ENCODE measurements at regions not wholly inside any gene's neighbourhood (a gene's known extent, or its start where the extent isn't known, plus 50 kb on each side); places are given as distances from the start of the nearest gene placed in this dataset.

- TF ChIP-seq YY1 (IDR thresholded peaks at IDR 0.05) (no peak), JUND (IDR thresholded peaks at IDR 0.05) (peak; percentile 45 to 60), RAD21 (IDR thresholded peaks at IDR 0.05) (peak in 1 of 2 donors; percentile 3)
- no peak overlapping the region for H3K9ac ChIP-seq (ENCODE audit: low read depth in 1 of 2, low read length in 2 of 2)
Measured at GRCh38 chr1:58395355-58395754, 151.2 kb downstream of the OMA1 start.

DNA sequence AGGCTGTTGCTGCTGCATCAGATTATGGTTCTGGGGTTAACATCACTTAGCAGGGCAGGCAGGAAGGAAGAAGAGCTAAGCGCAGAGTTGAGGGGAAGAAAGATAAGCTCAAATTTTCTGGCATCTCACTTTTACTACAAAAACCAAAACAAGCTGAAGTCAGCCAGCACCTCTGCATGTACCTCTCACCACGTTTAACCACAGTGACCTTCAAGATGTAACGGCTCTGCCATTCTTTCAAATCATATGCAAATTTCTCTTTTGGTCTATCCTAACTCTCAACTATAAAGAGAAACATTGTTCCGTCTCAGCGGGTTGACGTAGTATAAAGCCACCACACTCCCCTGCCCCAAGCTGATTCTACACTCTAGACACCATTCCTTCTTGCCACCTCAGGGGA is 154.4 kb downstream of the OMA1 start:
- H3K9me3 ChIP-seq (ENCODE audit: control insufficient read depth in 4 of 4, low read length in 3 of 4) = no peaks in the 10 kb centered on the region
- H3K36me3 ChIP-seq (ENCODE audit: control insufficient read depth in 4 of 4, insufficient read depth in 3 of 4, low read depth in 1 of 4, low read length in 3 of 4) = no peaks in the 10 kb centered on the region
- TF ChIP-seq RAD21 (IDR thresholded peaks at IDR 0.05) (no peak), NR2F2 (IDR thresholded peaks at IDR 0.05) (no peak), EGR1 (IDR thresholded peaks at IDR 0.05; ENCODE audit: low read depth in 2 of 2) (no peak), HNF4G (IDR thresholded peaks at IDR 0.05) (no peak), REST (IDR thresholded peaks at IDR 0.05) (no peak), GABPA (IDR thresholded peaks at IDR 0.05 in 1 of 2, conservative IDR thresholded peaks at IDR 0.05 in 1 of 2) (no peak), FOXA1 (IDR thresholded peaks at IDR 0.05) (no peak), SP1 (IDR thresholded peaks at IDR 0.05) (no peak)
- TF ChIP-seq, protein P1, sequence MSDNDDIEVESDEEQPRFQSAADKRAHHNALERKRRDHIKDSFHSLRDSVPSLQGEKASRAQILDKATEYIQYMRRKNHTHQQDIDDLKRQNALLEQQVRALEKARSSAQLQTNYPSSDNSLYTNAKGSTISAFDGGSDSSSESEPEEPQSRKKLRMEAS (IDR thresholded peaks at IDR 0.05) = no peak
- TF ChIP-seq, protein P2, sequence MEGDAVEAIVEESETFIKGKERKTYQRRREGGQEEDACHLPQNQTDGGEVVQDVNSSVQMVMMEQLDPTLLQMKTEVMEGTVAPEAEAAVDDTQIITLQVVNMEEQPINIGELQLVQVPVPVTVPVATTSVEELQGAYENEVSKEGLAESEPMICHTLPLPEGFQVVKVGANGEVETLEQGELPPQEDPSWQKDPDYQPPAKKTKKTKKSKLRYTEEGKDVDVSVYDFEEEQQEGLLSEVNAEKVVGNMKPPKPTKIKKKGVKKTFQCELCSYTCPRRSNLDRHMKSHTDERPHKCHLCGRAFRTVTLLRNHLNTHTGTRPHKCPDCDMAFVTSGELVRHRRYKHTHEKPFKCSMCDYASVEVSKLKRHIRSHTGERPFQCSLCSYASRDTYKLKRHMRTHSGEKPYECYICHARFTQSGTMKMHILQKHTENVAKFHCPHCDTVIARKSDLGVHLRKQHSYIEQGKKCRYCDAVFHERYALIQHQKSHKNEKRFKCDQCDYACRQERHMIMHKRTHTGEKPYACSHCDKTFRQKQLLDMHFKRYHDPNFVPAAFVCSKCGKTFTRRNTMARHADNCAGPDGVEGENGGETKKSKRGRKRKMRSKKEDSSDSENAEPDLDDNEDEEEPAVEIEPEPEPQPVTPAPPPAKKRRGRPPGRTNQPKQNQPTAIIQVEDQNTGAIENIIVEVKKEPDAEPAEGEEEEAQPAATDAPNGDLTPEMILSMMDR (IDR thresholded peaks at IDR 0.05; ENCODE audit: low read depth, low read length, missing input control) = no peak
- H3K27ac ChIP-seq (ENCODE audit: low read depth in 1 of 2, low read length in 2 of 2) = no peak overlapping the region
- DNase-seq (ENCODE audit: low spot score) = no peak
- 79% methylated on average over 6 of the region's 6 CpGs for WGBS
- H3K27me3 ChIP-seq (ENCODE audit: control insufficient read depth in 4 of 4, insufficient read depth in 4 of 4, low read length in 3 of 4) = no peaks in the 10 kb centered on the region
- H3K4me3 ChIP-seq (ENCODE audit: low read depth in 1 of 3, low read length in 3 of 3) = no peak overlapping the region
- H3K9ac ChIP-seq (ENCODE audit: low read depth in 1 of 2, low read length in 2 of 2) = no peak overlapping the region
- H3K4me1 ChIP-seq (ENCODE audit: control insufficient read depth in 4 of 4, insufficient read depth in 4 of 4, low read length in 3 of 4) = no peaks in the 10 kb centered on the region

More at GRCh38 chr1:58395355-58395754, 151.2 kb downstream of the OMA1 start:
- no peaks in the 10 kb centered on the region for H3K36me3 ChIP-seq (ENCODE audit: control insufficient read depth in 4 of 4, insufficient read depth in 3 of 4, low read depth in 1 of 4, low read length in 3 of 4)
- no peaks in the 10 kb centered on the region for H3K4me1 ChIP-seq (ENCODE audit: control insufficient read depth in 4 of 4, insufficient read depth in 4 of 4, low read length in 3 of 4)
- no peak overlapping the region for H3K27ac ChIP-seq (ENCODE audit: low read depth in 1 of 2, low read length in 2 of 2)
- no peaks in the 10 kb centered on the region for H3K27me3 ChIP-seq (ENCODE audit: control insufficient read depth in 4 of 4, insufficient read depth in 4 of 4, low read length in 3 of 4)
- 64% methylated on average over 2 of the region's 2 CpGs for WGBS
- H3K4me3 ChIP-seq (ENCODE audit: low read depth in 1 of 3, low read length in 3 of 3) = no peak overlapping the region
- no peak for DNase-seq (ENCODE audit: low spot score)
- H3K9me3 ChIP-seq (ENCODE audit: control insufficient read depth in 4 of 4, low read length in 3 of 4) = no peaks in the 10 kb centered on the region

GRCh38 chr1:58391514-58391913 is 155.0 kb downstream of the OMA1 start:
- no peaks in the 10 kb centered on the region for H3K9me3 ChIP-seq (ENCODE audit: control insufficient read depth in 4 of 4, low read length in 3 of 4)
- TF ChIP-seq NR2F2 (IDR thresholded peaks at IDR 0.05) = no peak
- TF ChIP-seq RAD21 (IDR thresholded peaks at IDR 0.05) = no peak
- TF ChIP-seq REST (IDR thresholded peaks at IDR 0.05) = no peak
- TF ChIP-seq, protein P1 (IDR thresholded peaks at IDR 0.05) = no peak
- no peak for TF ChIP-seq HNF4G (IDR thresholded peaks at IDR 0.05)
- 89% methylated on average over 3 of the region's 3 CpGs for WGBS

More at GRCh38 chr1:58391514-58391913, 155.0 kb downstream of the OMA1 start:
- DNase-seq (ENCODE audit: low spot score) = no peak
- no peaks in the 10 kb centered on the region for H3K27me3 ChIP-seq (ENCODE audit: control insufficient read depth in 4 of 4, insufficient read depth in 4 of 4, low read length in 3 of 4)
- H3K4me3 ChIP-seq (ENCODE audit: low read depth in 1 of 3, low read length in 3 of 3) = no peak overlapping the region
- H3K36me3 ChIP-seq (ENCODE audit: control insufficient read depth in 4 of 4, insufficient read depth in 3 of 4, low read depth in 1 of 4, low read length in 3 of 4) = no peaks in the 10 kb centered on the region
- no peak overlapping the region for H3K27ac ChIP-seq (ENCODE audit: low read depth in 1 of 2, low read length in 2 of 2)
- no peaks in the 10 kb centered on the region for H3K4me1 ChIP-seq (ENCODE audit: control insufficient read depth in 4 of 4, insufficient read depth in 4 of 4, low read length in 3 of 4)
- H3K9ac ChIP-seq (ENCODE audit: low read depth in 1 of 2, low read length in 2 of 2) = no peak overlapping the region

Measured in liver (tissue), 8 donors.